Lower leg skin (tissue), 3 donors: ENCODE measurements at regions not wholly inside any gene's neighbourhood (a gene's known extent, or its start where the extent isn't known, plus 50 kb on each side); places are given as distances from the start of the nearest gene placed in this dataset.

Experiments used
- CTCF ChIP-seq, 3 donors: fragments of 450-650 bp; IDR thresholded peaks; one replicate each; pipeline ENCODE4 v1.5.1; 2016; ENCODE audit warnings: antibody characterized with exemption in 3 of 3, mild to moderate bottlenecking in 3 of 3, moderate library complexity in 2 of 3
- POLR2A ChIP-seq, 2 donors: fragments of 450-650 bp; IDR thresholded peaks; one replicate each; pipeline ENCODE4 v1.6.1; 2016 to 2017; ENCODE audit warnings: antibody characterized with exemption in 2 of 2, mild to moderate bottlenecking in 1 of 2, moderate library complexity in 1 of 2

- TF ChIP-seq POLR2A (IDR thresholded peaks at IDR 0.05) (no peak), CTCF (IDR thresholded peaks at IDR 0.05) (no peak)
Measured at GRCh38 chr16:48852458-48852857, 242.5 kb upstream of the N4BP1 start.
